ENCODE measurements at regions not wholly inside any gene's neighbourhood (a gene's known extent, or its start where the extent isn't known, plus 50 kb on each side); places are given as distances from the start of the nearest gene placed in this dataset.

DNA sequence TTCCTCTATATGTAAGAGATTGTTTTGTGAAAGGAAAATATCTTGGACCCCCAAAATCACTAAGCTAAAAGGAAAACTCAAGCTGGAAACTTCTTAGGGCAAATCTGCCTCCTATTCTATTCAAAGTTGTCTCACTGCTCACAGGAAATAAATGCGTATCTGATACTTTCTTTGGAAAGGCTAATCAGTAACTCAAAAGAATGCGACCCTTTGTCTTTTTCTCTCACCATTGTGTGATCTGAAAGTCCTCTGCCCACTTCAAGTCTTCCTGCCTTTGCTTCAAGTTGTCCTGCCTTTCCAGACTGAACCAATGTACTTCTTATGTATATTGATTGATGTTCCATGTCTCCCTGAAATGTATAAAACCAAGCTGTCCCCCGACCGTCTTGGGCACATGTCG lies 157.3 kb downstream of the KIF2B start:
- no peak overlapping the region for H4K8ac ChIP-seq (ENCODE audit: low read length)
- no peaks in the 10 kb centered on the region for H3K36me3 ChIP-seq (ENCODE audit: control insufficient read depth in 1 of 2, insufficient read depth in 2 of 2, low read depth in 1 of 2, low read length in 2 of 2)
- H3K9ac ChIP-seq (ENCODE audit: low read length) = no peak overlapping the region
- H3K23ac ChIP-seq (ENCODE audit: low read length in 2 of 2) = no peak overlapping the region
- H3K79me1 ChIP-seq (replicated peaks; ENCODE audit: low read length, poor library complexity, severe bottlenecking) = no peaks in the 10 kb centered on the region
- H2BK5ac ChIP-seq (ENCODE audit: low read depth, low read length, poor library complexity, severe bottlenecking) = no peak overlapping the region
- no peak overlapping the region for H2AFZ ChIP-seq (ENCODE audit: low read depth, low read length)
- H3K27me3 ChIP-seq (ENCODE audit: control insufficient read depth in 1 of 2, insufficient read depth in 1 of 2, low read length in 2 of 2) = no peaks in the 10 kb centered on the region
- H3K9me3 ChIP-seq (ENCODE audit: control insufficient read depth, low read length) = peaks cover 30% of the 10 kb centered on the region
- no peak overlapping the region for H3K14ac ChIP-seq (ENCODE audit: low read length in 2 of 2)
- no peak for DNase-seq
- no peak overlapping the region for H3K4me3 ChIP-seq (ENCODE audit: insufficient read depth in 1 of 2, low read depth in 1 of 2, low read length in 2 of 2)
- whole genome bisulfite sequencing = 94% methylated on average over 5 of the region's 5 CpGs
- no peak overlapping the region for H3K4ac ChIP-seq (ENCODE audit: low read depth in 1 of 2, low read length in 2 of 2)
- no peak overlapping the region for H3K18ac ChIP-seq (ENCODE audit: low read depth in 1 of 2, low read length in 2 of 2)
- H3K27ac ChIP-seq (ENCODE audit: low read length, poor library complexity, severe bottlenecking) = no peak overlapping the region
- no peak overlapping the region for H2BK15ac ChIP-seq (ENCODE audit: low read depth, poor library complexity, severe bottlenecking)
- H2BK12ac ChIP-seq (ENCODE audit: low read length in 2 of 2) = no peak overlapping the region
- no peak overlapping the region for H2AK5ac ChIP-seq (ENCODE audit: low read length, severe bottlenecking)
- no peak overlapping the region for H4K91ac ChIP-seq (ENCODE audit: low read length)
- no peaks in the 10 kb centered on the region for H3K4me1 ChIP-seq (ENCODE audit: control insufficient read depth, insufficient read depth, low read depth, low read length)
- H3K4me2 ChIP-seq (ENCODE audit: low read length, poor library complexity, severe bottlenecking) = no peak overlapping the region
- no peak overlapping the region for H2BK120ac ChIP-seq (ENCODE audit: low read depth, low read length)

DNA sequence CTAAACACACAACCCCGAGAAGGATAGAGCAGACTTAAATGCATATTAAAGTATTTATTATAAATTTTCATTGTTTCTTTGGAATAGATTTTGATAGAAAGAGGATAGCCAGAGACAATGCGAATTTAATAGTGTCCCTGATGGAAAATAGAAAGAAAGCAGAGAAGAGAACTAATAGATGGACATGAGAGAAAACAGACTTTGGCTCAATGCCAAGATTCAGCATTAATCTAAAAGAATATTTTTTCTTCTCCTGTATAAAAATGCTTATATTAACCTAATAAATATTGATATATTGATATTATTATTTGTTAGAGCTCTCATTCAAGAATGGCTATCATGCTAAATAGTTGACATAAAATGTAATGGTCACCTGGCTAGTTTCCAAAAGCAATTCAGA lies 173.4 kb downstream of the KIF2B start:
- Histone ChIP-seq H3K23ac (ENCODE audit: low read length in 2 of 2) (no peak overlapping the region), H2AK5ac (ENCODE audit: low read length, severe bottlenecking) (no peak overlapping the region), H4K8ac (ENCODE audit: low read length) (no peak overlapping the region), H3K9me3 (ENCODE audit: control insufficient read depth, low read length) (peaks cover 11% of the 10 kb centered on the region), H3K27ac (ENCODE audit: low read length, poor library complexity, severe bottlenecking) (no peak overlapping the region), H3K4ac (ENCODE audit: low read depth in 1 of 2, low read length in 2 of 2) (no peak overlapping the region), H3K27me3 (ENCODE audit: control insufficient read depth in 1 of 2, insufficient read depth in 1 of 2, low read length in 2 of 2) (no peaks in the 10 kb centered on the region), H2AFZ (ENCODE audit: low read depth, low read length) (no peak overlapping the region), H3K9ac (ENCODE audit: low read length) (no peak overlapping the region), H3K36me3 (ENCODE audit: control insufficient read depth in 1 of 2, insufficient read depth in 2 of 2, low read depth in 1 of 2, low read length in 2 of 2) (no peaks in the 10 kb centered on the region), H2BK5ac (ENCODE audit: low read depth, low read length, poor library complexity, severe bottlenecking) (no peak overlapping the region), H2BK15ac (ENCODE audit: low read depth, poor library complexity, severe bottlenecking) (no peak overlapping the region), H2BK12ac (ENCODE audit: low read length in 2 of 2) (no peak overlapping the region), H3K18ac (ENCODE audit: low read depth in 1 of 2, low read length in 2 of 2) (no peak overlapping the region), H3K79me1 (replicated peaks; ENCODE audit: low read length, poor library complexity, severe bottlenecking) (no peaks in the 10 kb centered on the region), H3K4me3 (ENCODE audit: insufficient read depth in 1 of 2, low read depth in 1 of 2, low read length in 2 of 2) (no peak overlapping the region), H3K4me2 (ENCODE audit: low read length, poor library complexity, severe bottlenecking) (no peak overlapping the region), H2BK120ac (ENCODE audit: low read depth, low read length) (no peak overlapping the region), H3K4me1 (ENCODE audit: control insufficient read depth, insufficient read depth, low read depth, low read length) (no peaks in the 10 kb centered on the region), H4K91ac (ENCODE audit: low read length) (no peak overlapping the region), H3K14ac (ENCODE audit: low read length in 2 of 2) (no peak overlapping the region)
- WGBS = 83% methylated on average over 1 of the region's 2 CpGs
- DNase-seq = no peak

DNA sequence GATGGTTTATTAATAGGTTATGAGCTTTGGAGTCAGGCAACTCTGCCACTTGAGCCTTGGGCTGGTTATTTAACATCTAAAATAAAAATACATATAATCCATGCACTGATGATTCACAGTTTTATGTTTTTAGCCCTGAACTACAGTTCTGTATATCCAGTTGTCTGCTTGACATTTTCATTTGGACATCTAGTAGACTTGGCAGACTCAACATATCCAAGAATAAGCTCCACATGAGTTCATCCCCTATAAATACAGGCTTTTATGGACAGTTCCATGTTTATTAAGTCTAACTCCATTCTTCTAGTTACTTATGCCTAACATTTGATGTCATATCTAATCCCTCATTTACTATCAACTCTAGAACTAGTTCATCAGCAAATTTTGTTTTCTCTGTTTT lies 174.2 kb downstream of the KIF2B start:
- Histone ChIP-seq H2BK12ac (ENCODE audit: low read length in 2 of 2) (no peak overlapping the region), H2AK5ac (ENCODE audit: low read length, severe bottlenecking) (no peak overlapping the region), H3K4me2 (ENCODE audit: low read length, poor library complexity, severe bottlenecking) (no peak overlapping the region), H3K9ac (ENCODE audit: low read length) (no peak overlapping the region), H3K23ac (ENCODE audit: low read length in 2 of 2) (no peak overlapping the region), H2BK120ac (ENCODE audit: low read depth, low read length) (no peak overlapping the region), H4K91ac (ENCODE audit: low read length) (no peak overlapping the region), H2AFZ (ENCODE audit: low read depth, low read length) (no peak overlapping the region), H3K79me1 (replicated peaks; ENCODE audit: low read length, poor library complexity, severe bottlenecking) (no peaks in the 10 kb centered on the region), H3K4me3 (ENCODE audit: insufficient read depth in 1 of 2, low read depth in 1 of 2, low read length in 2 of 2) (no peak overlapping the region), H2BK5ac (ENCODE audit: low read depth, low read length, poor library complexity, severe bottlenecking) (no peak overlapping the region), H3K27me3 (ENCODE audit: control insufficient read depth in 1 of 2, insufficient read depth in 1 of 2, low read length in 2 of 2) (no peaks in the 10 kb centered on the region), H4K8ac (ENCODE audit: low read length) (no peak overlapping the region), H3K4me1 (ENCODE audit: control insufficient read depth, insufficient read depth, low read depth, low read length) (no peaks in the 10 kb centered on the region), H3K36me3 (ENCODE audit: control insufficient read depth in 1 of 2, insufficient read depth in 2 of 2, low read depth in 1 of 2, low read length in 2 of 2) (no peaks in the 10 kb centered on the region), H3K18ac (ENCODE audit: low read depth in 1 of 2, low read length in 2 of 2) (no peak overlapping the region), H2BK15ac (ENCODE audit: low read depth, poor library complexity, severe bottlenecking) (no peak overlapping the region), H3K4ac (ENCODE audit: low read depth in 1 of 2, low read length in 2 of 2) (no peak overlapping the region), H3K27ac (ENCODE audit: low read length, poor library complexity, severe bottlenecking) (no peak overlapping the region), H3K9me3 (ENCODE audit: control insufficient read depth, low read length) (peaks cover 18% of the 10 kb centered on the region), H3K14ac (ENCODE audit: low read length in 2 of 2) (no peak overlapping the region)
- no peak for DNase-seq

DNA sequence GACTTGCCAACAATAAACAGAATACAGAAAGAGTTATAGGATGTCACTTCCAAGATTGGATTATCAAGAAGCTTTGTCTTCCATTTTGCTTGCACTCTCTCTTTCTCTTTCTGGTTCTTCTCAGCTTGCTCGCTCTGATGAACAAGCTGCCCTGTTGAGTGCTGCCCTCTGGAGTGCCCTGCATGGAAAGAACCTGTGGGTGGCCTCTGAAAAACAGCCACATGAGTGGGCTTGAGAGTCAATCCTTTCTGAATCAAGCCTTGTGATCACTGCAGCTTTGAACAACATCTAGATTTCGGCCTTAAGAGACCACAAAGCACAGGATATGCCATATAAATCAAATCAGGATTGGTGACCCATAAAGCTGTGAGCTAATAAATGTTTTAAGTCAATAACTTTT lies 185.1 kb downstream of the KIF2B start:
- H3K18ac ChIP-seq (ENCODE audit: low read depth in 1 of 2, low read length in 2 of 2) = no peak overlapping the region
- H3K36me3 ChIP-seq (ENCODE audit: control insufficient read depth in 1 of 2, insufficient read depth in 2 of 2, low read depth in 1 of 2, low read length in 2 of 2) = no peaks in the 10 kb centered on the region
- no peak overlapping the region for H3K4me3 ChIP-seq (ENCODE audit: insufficient read depth in 1 of 2, low read depth in 1 of 2, low read length in 2 of 2)
- H3K27me3 ChIP-seq (ENCODE audit: control insufficient read depth in 1 of 2, insufficient read depth in 1 of 2, low read length in 2 of 2) = no peaks in the 10 kb centered on the region
- H3K4me1 ChIP-seq (ENCODE audit: control insufficient read depth, insufficient read depth, low read depth, low read length) = no peaks in the 10 kb centered on the region
- H3K9me3 ChIP-seq (ENCODE audit: control insufficient read depth, low read length) = peaks cover 23% of the 10 kb centered on the region
- no peak overlapping the region for H3K9ac ChIP-seq (ENCODE audit: low read length)
- no peak overlapping the region for H3K4me2 ChIP-seq (ENCODE audit: low read length, poor library complexity, severe bottlenecking)
- H2BK120ac ChIP-seq (ENCODE audit: low read depth, low read length) = no peak overlapping the region
- no peak overlapping the region for H2BK15ac ChIP-seq (ENCODE audit: low read depth, poor library complexity, severe bottlenecking)
- no peak overlapping the region for H3K23ac ChIP-seq (ENCODE audit: low read length in 2 of 2)
- no peak for DNase-seq
- no peak overlapping the region for H3K27ac ChIP-seq (ENCODE audit: low read length, poor library complexity, severe bottlenecking)
- H3K14ac ChIP-seq (ENCODE audit: low read length in 2 of 2) = no peak overlapping the region
- H3K4ac ChIP-seq (ENCODE audit: low read depth in 1 of 2, low read length in 2 of 2) = no peak overlapping the region
- no peak overlapping the region for H4K8ac ChIP-seq (ENCODE audit: low read length)
- no peak overlapping the region for H2BK5ac ChIP-seq (ENCODE audit: low read depth, low read length, poor library complexity, severe bottlenecking)
- no peak overlapping the region for H2BK12ac ChIP-seq (ENCODE audit: low read length in 2 of 2)
- H2AFZ ChIP-seq (ENCODE audit: low read depth, low read length) = no peak overlapping the region
- 84% methylated on average over 1 of the region's 2 CpGs for WGBS
- no peak overlapping the region for H2AK5ac ChIP-seq (ENCODE audit: low read length, severe bottlenecking)
- H3K79me1 ChIP-seq (replicated peaks; ENCODE audit: low read length, poor library complexity, severe bottlenecking) = no peaks in the 10 kb centered on the region
- H4K91ac ChIP-seq (ENCODE audit: low read length) = no peak overlapping the region
